SK-N-SH (cell line): ENCODE measurements at regions not wholly inside any gene's neighbourhood (a gene's known extent, or its start where the extent isn't known, plus 50 kb on each side); places are given as distances from the start of the nearest gene placed in this dataset.

ENCODE experiments used
- CHD2 ChIP-seq: fragments of 150-350 bp; IDR thresholded peaks from 2 replicates; pipeline ENCODE4 v1.6.1; 2018; ENCODE audit warnings: low read length; ENCODE audit not compliant: partially characterized antibody
- CTCF ChIP-seq: fragments of 200-600 bp; sonication (generic); IDR thresholded peaks from 2 replicates; pipeline ENCODE4 v1.6.1; 2017; ENCODE audit warnings: antibody characterized with exemption, mild to moderate bottlenecking, moderate library complexity
- TEAD4 ChIP-seq: IDR thresholded peaks from 2 replicates; pipeline ENCODE4 v1.4.0; 2012; ENCODE audit warnings: mild to moderate bottlenecking, borderline replicate concordance; ENCODE audit not compliant: insufficient read depth

- TF ChIP-seq CHD2 (no peak), TEAD4 (no peak), CTCF (no peak)
Measured at GRCh38 chr20:55094353-55094861, 619.0 kb downstream of the DOK5 start.
